Stimulated activated CD4-positive, alpha-beta T cell treated with anti-CD3 and anti-CD28 coated beads, Interleukin-12 subunit alpha, Interleukin-12 subunit beta, amount 100 ng/mL, for 24 hours (primary cell): ENCODE measurements at regions not wholly inside any gene's neighbourhood (a gene's known extent, or its start where the extent isn't known, plus 50 kb on each side); places are given as distances from the start of the nearest gene placed in this dataset.
"Not testable (repeated sequence)": the region's sequence is repeated elsewhere in the genome, so short reads cannot be mapped to it uniquely, and the experiment has no call there.

ENCODE experiments used
- DNase-seq, 2 experiments: peaks; one replicate each; pipeline ENCODE4 v3.0.0-alpha.2; 2020; ENCODE audit warnings: low read depth in 2 of 2

DNA sequence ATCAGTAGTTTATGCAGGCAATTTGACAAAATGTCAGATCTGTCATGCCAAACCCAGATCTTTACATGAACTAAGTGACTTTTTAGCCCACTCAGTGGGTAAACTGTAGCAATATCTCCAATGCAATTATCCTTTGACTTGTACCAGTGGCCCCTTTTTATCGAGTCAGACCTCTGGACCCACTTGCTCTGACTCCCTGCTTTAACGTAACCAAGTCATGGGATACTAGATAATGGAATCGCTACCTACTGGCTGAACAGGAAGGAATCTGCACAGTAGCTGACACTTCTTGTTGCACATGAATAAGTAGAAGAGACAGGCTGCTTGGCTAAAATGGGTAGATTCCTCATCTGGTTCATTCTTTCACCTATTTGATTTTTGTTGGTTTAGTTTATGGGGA lies 128.4 kb upstream of the LYPLAL1 start:
- no peak for DNase-seq

DNA sequence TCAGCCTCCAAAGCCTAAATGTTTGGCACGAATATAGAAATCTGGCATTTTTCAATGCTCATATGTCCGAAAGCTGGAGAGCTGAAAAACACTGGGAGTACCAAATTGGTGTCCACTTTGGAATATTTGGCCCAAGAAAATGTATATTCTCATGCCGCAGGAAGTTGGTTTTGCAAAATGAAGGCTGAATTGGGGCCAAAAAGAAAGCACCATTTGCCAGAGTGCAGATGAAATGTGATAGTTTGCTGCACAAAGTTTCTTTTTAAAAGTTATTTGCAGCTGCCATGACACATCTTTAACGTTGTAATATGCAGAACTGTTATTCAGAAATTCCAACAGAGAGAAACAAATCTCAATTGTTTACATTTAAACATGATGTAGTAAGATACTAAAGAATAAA lies 124.2 kb upstream of the LYPLAL1 start:
- DNase-seq, result no peak

DNA sequence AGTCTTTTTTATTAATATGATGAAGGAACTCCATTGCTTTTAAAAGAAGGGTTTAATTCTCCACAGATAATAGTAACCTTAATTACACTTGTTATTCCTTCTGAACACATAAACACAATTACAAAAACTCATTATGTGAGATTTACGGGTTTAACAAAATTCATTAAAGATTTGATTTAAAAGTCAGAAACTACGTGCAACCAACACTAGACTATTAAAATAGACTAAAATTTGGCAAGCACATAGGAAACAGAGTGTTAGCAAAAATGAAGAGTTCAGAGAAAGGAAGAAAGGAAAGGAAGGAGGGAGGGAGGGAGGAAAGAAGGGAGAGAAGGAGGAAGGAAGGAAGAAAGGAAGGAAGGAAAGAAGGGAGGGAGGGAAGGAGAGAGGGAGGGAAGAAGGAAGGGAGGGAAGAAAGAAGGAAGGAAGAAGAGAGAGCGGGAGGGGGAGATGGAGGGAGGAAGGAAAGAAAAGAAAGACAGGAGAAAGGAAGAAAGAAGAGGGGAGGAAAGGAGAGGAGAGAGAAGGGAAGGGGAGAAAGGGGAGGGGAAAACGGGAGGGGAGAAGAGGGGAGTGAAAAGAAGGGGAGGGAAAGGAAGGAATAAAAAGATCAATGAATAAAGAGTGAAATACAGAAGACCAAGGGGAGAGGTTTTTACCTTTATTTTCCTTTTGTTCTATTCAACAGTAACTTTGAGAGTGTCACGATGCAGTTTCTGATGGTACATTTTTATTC lies 123.4 kb upstream of the LYPLAL1 start:
- DNase-seq, result no peak

DNA sequence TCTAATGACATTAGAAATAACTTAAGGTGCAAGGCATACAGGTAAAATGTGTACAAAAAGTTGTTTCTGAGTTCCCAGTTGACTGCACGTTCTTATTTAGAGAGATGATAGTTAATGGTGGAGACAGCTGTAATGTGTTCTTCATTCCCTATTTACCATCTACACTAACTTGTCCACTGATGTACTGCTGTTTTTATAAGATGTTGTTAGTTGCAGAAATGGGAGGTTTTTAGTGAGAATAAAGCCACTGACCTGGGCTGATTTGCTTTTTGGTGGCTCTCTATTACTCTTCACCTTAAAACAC lies 122.9 kb upstream of the LYPLAL1 start:
- no peak for DNase-seq

DNA sequence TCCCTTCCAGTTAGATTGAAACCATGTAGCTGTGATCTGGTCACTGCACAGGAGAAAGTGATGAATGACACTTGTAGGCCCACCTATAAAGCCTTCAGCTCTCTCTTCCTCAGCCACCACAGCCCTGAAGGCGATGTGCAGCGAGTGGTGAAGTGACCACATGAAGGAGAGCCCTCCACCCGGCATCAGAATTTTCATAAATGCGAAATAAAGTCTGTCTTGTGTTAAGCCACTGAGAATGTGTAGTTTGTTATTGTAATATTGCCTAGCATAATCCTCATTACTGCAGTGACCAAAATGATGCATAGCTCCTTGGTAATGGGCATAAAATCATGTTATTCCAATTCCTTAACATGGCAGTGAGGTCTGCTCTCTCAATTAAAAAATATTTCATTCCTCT lies 122.1 kb upstream of the LYPLAL1 start:
- DNase-seq, result no peak

DNA sequence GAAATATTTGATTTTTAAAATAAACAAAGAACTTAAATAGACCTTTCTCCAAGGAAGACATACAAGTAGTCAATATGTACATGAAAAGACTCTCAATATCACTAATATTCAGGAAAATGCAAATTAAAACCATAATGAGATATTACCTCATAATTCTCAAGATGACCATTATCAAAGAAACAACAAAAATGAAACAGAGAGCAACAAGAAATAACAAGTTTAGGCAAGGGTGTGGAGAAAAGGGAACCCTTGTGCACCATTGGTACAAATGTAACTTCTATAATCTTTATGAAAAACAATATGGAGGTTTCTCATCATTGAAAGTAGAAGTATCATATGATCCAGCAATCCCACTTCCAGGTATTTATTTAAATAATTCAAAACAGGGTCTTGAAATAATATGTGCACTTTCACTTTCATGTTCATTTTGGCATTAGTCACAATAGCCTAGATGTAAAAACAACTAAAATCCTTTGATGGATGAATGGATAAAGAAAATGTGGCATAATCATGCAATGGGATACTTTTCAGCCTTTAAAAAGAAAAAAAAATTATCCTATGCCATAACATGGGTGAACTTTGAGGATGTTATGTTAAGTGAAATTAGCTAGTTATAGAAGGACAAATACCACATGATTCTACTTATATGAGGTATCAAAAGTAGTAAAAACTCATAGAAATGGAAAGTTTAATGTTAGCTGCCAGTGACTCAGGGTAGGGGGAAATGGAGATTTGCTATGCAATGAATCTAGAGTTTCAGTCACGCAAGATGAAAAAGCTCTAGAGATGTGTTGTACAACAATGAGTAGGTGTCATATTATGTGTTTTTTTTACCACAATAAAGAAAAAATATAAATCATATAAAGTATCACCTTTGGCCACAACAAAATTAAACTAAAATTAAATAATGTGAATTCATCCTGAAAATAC lies 114.5 kb upstream of the LYPLAL1 start:
- no peak for DNase-seq

DNA sequence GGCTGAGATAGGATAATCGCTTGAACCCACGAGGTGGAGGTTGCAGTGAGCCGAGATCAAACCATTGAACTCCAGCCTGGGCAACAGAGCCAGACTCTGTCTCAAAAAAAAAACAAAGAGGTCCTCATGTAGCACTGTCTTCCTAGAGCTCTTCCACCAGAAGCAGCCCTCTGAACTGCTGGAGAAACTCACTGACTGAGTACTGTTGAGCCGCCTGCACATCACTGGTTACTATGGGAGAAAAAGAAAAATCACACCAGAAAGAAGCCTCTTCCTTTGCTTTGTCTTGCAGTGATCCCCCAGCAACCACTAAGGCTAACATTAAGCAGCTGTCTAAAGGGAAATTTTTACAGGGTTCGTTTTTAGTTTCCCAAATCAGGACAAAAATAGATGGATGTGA lies 112.9 kb upstream of the LYPLAL1 start:
- no peak for DNase-seq

DNA sequence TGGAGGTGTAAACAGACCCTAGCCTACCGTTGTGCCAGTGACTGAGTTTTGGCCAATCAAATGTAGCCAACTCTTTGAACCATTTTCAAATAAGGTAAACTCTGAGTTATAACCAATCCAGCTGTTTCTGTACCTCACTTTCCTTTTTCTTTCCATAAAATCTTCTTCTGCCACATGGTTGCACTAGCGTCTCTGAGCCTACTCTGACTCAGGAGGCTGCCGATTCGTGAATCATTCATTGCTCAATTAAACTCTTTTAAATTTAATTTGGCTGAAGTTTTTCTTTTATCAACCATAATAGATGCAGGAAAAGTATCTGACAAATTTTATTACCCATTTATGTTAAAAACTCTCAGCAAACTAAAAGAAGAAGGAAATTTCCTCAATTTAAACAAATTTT lies 111.5 kb upstream of the LYPLAL1 start:
- no peak for DNase-seq

DNA sequence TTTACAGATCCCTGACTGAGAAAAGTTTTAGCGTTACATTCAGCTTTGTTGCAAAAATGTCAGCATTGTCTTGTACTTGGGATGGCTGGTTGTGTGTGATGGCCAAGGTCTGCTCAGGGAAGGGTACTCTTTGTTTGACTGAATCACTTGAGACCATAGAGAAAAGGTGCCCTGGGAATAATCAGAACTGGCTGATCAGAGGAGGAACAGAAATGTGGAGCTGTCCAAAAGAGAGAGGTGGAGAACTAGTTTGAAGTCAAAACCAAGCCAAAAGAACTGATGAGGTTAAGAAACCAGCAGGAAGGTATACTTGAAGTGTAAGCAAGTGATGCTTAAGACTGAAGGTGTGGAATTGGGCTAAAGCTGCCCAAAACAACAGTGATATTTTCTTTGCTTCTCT lies 107.6 kb upstream of the LYPLAL1 start:
- no peak for DNase-seq

DNA sequence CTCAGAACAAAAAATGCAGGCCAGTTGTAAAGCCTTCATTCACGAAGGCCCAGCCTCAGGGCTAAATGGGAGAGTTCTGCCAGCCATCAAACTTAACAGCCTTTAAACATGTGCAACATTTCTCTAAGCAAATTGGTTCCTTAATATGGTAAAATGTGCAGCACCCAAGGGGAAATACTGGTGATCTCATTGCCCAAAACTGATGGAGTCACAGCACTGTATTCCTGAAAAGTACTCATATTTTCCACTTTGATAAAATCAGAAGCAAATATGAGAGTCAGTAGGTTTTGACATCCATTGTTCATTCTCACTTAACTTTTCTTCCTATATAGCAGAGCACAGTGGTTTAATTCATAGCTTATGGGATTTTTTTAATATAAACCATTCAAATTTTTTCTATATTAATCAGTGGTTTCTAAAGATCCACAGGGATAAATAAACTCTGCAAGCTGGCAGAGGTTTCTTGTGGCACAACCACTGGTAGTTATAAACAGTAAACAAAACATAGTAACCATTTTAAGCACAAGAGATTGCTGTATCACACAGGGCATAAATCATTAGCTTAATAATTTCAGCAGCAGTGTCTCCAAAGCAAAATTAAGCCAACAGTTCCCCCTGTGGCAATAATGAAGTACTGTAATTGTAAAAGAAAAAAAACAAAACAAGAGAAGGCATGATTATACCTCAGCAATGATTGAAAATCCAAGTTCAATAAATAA lies 106.9 kb upstream of the LYPLAL1 start:
- DNase-seq, result no peak

DNA sequence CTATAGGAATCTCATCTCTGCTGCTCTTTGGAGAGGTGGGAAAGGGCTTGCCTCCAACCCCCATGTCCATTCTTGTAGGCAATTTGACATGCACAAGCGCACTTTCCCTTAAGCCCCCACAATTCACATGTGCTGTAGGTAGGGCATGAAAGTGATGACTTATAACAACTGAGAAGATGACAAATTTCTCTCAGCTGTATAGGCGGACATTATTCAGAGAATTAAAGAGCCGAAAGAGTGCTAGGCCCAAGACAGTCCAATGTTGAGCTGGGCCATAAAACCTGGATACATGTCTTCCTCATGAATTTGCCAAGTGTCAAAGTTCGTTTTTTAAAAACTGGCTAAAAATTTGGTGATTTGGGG lies 106.3 kb upstream of the LYPLAL1 start:
- no peak for DNase-seq

DNA sequence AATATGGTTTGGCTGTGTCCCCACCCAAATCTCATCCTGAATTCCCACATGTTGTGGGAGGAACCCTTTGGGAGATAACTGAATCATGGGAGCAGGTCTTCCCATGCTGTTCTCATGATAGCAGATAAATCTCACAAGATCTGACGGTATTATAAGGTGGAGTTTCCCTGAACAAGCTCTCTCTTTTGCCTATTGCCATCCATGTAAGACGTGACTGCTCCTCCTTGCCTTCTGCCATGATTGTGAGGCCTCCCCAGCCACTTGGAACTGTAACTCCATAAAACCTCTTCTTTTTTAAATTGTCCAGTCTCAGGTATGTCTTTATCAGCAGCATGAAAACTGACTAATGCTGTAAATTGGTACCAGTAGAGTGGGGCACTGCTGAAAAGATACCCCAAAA lies 103.3 kb upstream of the LYPLAL1 start:
- not testable (repeated sequence) for DNase-seq

DNA sequence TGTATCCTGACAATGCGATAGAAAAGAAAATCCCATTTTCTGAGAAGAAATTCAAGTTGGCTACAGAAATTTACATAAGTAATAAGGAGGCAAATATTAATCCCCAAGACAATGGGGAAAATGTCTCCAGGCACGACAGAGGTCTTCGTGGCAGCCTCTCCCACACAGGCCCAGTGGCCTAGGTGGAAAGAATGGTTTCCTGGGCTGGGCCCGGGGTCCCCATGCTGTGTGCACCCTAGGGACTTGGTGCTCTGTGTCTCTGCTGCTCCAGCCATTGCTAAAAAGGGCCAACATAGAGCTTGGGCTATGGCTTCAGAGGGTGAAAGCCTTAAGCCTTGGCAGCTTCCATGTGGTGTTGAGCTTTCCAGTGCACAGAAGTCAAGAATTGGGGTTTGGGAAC lies 102.5 kb upstream of the LYPLAL1 start:
- no peak for DNase-seq

DNA sequence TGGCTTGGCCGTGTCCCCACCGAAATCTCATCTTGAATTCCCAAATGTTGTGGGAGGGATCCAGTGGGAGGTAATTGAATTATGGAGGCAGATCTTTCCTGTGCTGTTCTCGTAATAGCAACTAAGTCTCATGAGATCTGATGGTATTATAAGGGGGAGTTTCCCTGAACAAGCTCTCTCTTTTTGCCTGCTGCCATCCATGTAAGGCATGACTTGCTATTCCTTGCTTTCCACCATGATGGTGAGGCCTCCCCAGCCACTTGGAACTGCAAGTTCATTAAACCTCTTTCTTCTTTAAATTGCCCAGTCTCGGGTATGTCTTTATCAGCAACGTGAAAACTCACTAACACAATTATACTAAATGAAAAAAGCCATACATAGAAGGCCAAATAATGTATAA lies 101.3 kb upstream of the LYPLAL1 start:
- no peak for DNase-seq

DNA sequence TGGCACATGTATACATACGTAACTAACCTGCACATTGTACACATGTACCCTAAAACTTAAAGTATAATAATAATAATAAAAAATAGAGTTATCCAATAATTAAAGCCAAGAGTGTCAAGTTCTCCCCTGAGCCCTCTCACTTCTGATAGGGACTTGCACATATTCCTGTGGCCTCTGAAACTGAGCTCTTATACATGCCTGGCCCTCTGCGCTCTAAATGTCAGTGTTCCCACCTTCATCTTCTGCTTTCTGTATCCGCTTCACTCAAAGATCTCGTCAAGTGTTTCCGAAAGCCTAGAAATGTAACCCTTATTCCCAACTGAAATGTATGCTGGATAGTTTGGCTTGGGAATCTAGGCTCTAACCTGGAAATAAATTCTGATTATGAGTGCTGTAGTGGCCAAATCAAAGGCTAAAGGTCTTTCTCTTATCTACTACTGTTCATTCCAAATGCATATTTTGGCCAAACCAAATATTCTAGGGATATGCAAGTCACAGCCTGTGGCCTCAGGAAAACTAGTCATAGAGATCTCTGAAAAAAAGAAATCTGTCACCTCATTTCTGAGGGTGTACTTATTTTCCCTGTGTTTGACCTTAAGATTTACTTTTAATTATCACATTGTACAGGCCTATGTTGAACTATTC lies 99.5 kb upstream of the LYPLAL1 start:
- no peak for DNase-seq

DNA sequence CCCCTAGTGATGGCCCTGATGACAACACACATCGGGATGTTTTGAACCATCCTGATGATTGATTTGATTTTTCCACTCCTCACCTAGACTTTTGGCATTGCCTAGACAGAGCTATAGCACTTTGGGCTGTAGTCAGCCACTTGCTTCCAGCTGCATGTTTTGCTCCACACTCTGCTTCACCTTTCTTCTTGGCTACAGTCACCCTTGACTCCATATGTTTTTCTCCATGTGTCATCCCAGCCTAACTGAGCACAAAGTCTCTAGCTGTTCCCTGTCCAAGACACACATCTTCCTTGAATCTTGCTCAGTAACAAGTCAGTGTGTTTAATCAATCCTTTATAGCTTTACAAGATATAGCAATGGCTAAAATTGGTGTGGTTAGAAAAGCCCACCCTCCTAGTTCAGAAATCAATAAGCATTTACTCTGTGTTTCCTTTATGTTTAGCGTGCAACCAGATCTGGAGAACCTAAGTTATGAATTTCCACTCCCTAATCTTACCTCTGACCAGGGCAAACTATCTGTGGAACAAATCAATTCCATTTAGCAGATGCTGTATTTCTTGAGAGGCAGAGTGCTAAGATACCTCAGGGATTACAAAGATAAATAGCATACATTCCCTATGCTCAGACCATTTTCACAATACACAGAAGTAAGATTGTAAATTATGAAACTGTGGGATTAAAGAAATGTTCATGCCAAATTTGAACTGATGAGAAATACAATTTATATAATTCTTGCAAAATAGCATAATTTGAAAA lies 98.4 kb upstream of the LYPLAL1 start:
- DNase-seq, result no peak

DNA sequence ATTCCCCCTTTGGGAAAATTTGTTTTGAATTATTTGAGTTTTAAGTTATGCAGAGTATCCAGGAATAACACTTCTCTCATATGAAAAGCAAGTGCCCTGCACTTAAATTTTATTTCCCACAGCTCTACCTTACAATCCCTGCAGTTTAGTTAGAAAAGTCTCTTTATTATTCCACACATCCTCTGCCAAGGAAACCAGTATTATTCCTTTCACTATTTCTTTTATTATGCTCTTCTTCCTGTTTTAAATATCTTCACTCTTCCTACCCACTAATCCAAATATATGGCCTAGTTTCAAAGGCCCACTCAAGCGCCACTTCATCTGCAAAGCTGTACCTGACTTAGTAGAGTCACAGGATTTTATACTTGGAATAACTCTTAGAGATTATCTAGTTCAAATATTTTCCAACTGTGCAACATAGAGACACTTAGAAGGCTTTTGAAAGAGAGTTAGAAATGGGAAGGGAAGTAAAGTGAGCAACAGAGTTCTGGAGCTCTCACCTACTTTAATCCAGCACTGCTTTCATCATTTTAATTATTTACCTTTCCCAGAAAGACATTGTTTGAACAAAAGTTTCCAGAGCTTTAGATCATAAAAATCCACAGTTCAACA lies 97.2 kb upstream of the LYPLAL1 start:
- no peak for DNase-seq

DNA sequence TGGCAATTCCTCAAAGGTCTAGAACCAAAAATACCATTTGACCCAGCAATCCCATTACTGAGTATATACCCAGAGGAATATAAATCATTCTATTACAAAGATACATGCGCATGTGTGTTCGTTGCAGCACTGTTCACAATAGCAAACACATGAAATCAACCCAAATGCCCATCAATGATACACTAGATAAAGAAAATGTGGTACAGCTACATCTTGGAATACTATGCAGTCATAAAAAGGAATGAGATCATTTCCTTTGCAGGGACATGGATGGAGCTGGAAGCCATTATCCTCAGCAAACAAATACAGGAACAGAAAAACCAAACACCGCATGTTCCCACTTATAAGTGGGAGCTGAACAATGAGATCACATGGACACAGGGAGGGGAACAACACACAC lies 95.9 kb upstream of the LYPLAL1 start:
- DNase-seq, result not testable (repeated sequence)

DNA sequence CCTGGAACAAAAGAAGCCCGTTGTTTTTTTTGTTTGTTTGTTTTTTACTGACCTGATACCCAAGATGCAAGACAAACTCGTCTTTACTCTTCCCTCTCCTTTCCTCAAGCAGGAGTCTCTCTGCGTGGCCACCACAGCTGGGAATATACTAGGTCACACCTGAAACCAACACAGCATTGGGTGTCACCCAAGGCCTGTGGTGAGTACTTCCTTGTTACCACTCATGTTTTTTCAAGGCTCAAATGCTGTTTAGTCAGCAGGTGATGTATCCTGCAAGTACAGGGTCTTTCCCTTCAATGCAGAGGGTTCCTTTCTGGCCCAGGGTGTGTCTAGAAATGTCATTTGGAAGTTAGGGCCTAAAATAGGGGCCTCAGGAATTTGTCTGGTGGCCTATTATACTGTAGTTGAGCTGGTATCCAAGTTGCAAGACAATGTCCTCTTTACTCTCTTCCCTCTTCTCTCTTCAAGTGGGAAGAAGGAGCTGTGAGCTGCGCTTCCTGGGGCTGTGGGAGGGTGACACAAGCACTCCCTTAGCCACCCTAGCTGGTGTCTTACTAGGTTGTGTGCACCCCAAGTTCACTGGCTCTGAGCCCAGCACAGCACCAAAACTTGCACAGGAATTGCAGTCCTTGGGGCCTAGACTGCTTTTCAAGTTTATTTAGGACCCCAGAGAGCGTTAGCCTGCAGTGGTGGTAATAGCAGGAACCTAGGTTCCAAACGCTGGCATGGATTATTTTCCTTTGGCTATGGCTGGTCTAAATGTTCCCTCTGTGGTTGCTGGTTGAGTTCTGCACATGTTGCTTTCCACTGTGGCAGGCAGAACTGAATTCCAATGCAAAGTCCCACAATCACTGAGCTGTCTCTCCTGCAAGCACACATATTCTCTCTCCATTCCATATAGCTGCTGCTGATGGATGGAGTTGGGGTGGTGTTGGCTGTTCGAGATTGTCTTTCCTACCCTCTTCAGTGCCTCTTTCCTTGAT lies 91.4 kb upstream of the LYPLAL1 start:
- DNase-seq, result no peak

DNA sequence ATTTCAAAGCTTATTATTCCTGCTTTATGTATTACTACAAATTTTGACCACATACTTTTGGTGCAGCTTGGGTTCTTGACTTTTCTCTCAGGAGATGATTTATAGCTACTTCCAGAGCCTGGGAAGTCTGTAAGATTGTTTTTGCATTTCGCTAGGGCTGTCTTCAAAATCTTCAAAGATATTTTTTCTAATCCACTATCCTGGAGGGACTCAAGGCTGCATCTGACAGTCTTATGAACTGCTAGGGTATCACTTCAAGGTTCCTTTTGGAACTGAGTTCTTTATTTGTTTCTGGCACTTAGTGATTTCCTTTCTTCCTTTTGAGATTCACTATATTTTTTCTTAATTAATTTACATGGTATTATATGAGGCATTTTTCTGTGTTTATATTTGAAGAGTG lies 90.0 kb upstream of the LYPLAL1 start:
- DNase-seq, result no peak
